Psoas muscle (tissue), 7 donors: ENCODE measurements at regions not wholly inside any gene's neighbourhood (a gene's known extent, or its start where the extent isn't known, plus 50 kb on each side); places are given as distances from the start of the nearest gene placed in this dataset.
A peak's percentile ranks its signal among the peaks of the same experiment; 100 is the strongest.

Source experiments
- ATAC-seq, 4 donors: fragments of 200-7000 bp; cut with Tn5 transposase; one replicate each; pipeline ENCODE4 v1.9.1; 2020; ENCODE audit warnings: moderate library complexity in 3 of 4, mild to moderate bottlenecking in 2 of 4
- DNase-seq, 2 donors: peaks; one replicate each; pipeline ENCODE4 v3.0.0-alpha.2; 2020
- H3K27ac ChIP-seq: fragments of 200-600 bp; one replicate; pipeline ENCODE4 v1.8.0; 2022
- H3K27me3 ChIP-seq, 3 donors: fragments of 200-600 bp in 1 of 3; one replicate each; pipeline versions ENCODE4 v1.6.1 to v1.8.0; 2013 to 2022; ENCODE audit warnings: low read length in 2 of 3, mild to moderate bottlenecking in 2 of 3, moderate library complexity in 1 of 3; ENCODE audit not compliant: insufficient read depth in 3 of 3
- H3K36me3 ChIP-seq, 2 donors: fragments of 200-600 bp in 1 of 2; one replicate each; pipeline versions ENCODE4 v1.6.1 to v1.8.0; 2013 to 2022; ENCODE audit warnings: low read depth in 1 of 2, mild to moderate bottlenecking in 1 of 2, moderate library complexity in 1 of 2; ENCODE audit not compliant: insufficient read depth in 1 of 2
- H3K4me1 ChIP-seq: fragments of 200-600 bp; one replicate; pipeline ENCODE4 v1.8.0; 2022
- H3K4me3 ChIP-seq: fragments of 200-600 bp; one replicate; pipeline ENCODE4 v1.8.0; 2022; ENCODE audit warnings: mild to moderate bottlenecking
- H3K9me3 ChIP-seq: fragments of 200-600 bp; one replicate; pipeline ENCODE4 v1.8.0; 2022
- CTCF ChIP-seq: fragments of 200-600 bp; IDR thresholded peaks from one replicate; pipeline ENCODE4 v1.8.0; 2022; ENCODE audit warnings: antibody characterized with exemption
- WGBS, 3 donors: extraction: QIAGEN DNeasy Blood & Tissue Kit; methylation state at CpG; one replicate each; pipeline versions ENCODE4 v1.1.6 to v1.1.7; 2013; 5-methylcytosine and 5-hydroxymethylcytosine counted together
- intact Hi-C, 2 donors: fragments of 100-400 bp; cut with DNase I; formaldehyde crosslinking; loops; one replicate each; pipeline versions ENCODE4 v1.11.0 to v1.14.2; 2022
- donor health status: healthy with polysubstance abuse.
- donor health status: DM: no; HTN: no; CAD: no; lungs with moderate emphysema.
- donor health status: Bipolar disorder and iron deficiency.
- donor health status: healthy.
- donor health status: DM: yes; HTN: yes; CAD: no.
- donor health status: DM: no; HTN: no; CAD: no.
- donor health status: DM: yes; HTN: yes; CAD: no.

GRCh38 chr7:67738958-67739357 lies 742.3 kb downstream of the TYW1 start:
- Histone ChIP-seq H3K27ac (peak overlapping the region; percentile 43), H3K9me3 (no peaks in the 10 kb centered on the region), H3K36me3 (no peaks in the 10 kb centered on the region), H3K4me1 (no peaks in the 10 kb centered on the region), H3K27me3 (no peaks in the 10 kb centered on the region), H3K4me3 (no peak overlapping the region)
- no peak for TF ChIP-seq CTCF
- intact Hi-C loops: no loop called here
- ATAC-seq: peak; percentile 90 to 96 (median 94)
- WGBS, 3 donors: 20 to 29% (median 23%) methylated on average over 6 of the region's 6 CpGs
- peak in 1 of 2 donors; percentile 21 for DNase-seq

DNA sequence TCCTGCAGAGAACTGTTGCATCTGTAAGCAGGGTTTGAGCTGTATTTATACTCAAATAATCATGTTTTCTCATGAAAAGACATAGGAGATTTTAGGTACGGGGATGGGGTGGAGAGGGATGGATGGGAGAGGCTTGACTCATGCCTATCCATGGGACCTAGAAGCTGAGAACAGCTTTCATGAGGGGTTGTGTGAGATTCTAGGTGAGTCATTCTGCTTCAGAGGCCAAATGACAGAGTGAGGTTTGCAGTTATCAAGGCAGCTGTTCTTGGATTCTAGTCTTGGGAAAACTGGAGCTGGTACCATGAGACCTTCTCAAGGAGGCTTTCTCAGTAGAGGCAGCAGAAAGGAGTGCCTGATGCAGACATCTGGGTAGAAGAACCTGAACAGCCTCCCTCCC lies 746.9 kb downstream of the TYW1 start:
- no peak overlapping the region for H3K27ac ChIP-seq
- no peak for ATAC-seq
- H3K36me3 ChIP-seq: no peaks in the 10 kb centered on the region
- DNase-seq: no peak
- TF ChIP-seq CTCF: no peak
- H3K27me3 ChIP-seq: no peaks in the 10 kb centered on the region
- 84 to 100% (median 91%) methylated on average over 1 of the region's 1 CpG for WGBS, 3 donors
- H3K4me3 ChIP-seq: no peak overlapping the region
- intact Hi-C loops: no loop called here
- no peaks in the 10 kb centered on the region for H3K9me3 ChIP-seq
- no peaks in the 10 kb centered on the region for H3K4me1 ChIP-seq

DNA sequence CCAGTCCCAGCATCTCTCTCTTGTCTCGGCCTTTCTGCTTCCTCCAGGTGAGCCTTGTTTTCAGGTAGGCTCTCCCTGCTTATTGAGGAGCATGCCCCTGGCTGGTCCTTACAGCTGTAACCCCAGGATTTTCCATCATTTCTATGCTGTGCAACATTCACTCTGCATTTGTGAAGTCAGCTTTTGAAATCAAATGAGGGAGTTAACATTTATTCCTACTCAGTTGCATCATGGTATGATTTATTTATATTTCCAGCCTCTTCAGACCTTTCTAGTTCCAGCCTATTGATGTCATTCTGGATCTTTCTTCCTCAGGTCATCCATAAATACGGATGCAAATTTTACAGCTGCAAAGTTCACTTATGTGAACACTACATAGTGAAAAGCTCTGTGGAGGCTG lies 755.6 kb downstream of the TYW1 start:
- WGBS, 3 donors: 82 to 88% (median 85%) methylated on average over 2 of the region's 2 CpGs
- DNase-seq: no peak
- no peaks in the 10 kb centered on the region for H3K27me3 ChIP-seq

DNA sequence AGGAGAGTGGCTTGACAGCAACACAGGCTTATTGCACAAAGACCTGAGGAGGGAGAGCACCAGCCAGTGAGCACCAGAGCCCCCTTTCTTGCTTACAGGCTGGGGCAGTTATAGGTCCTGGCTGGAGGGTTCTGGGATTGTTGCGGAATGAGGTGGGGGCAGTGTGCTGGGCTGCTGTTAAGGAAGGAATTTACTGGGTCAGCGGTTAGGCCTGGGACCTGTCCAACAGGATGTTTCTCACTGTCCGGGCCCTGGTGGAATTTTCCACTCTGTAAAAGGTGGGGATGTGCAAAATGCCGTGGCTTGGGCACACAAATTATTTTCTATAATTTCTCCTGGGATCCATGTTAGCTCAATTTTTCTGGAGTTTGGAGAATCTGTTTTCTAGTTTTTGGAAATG lies 757.3 kb downstream of the TYW1 start:
- Histone ChIP-seq H3K27ac (no peak overlapping the region), H3K9me3 (no peaks in the 10 kb centered on the region), H3K36me3 (no peaks in the 10 kb centered on the region), H3K4me3 (no peak overlapping the region), H3K27me3 (no peaks in the 10 kb centered on the region), H3K4me1 (no peaks in the 10 kb centered on the region)
- ATAC-seq (no peak), DNase-seq (no peak)
- intact Hi-C loops: no loop called here
- 39 to 49% (median 44%) methylated on average over 4 of the region's 4 CpGs for WGBS, 3 donors
- no peak for TF ChIP-seq CTCF

More for the DNA sequence above, 755.6 kb downstream of the TYW1 start:
- intact Hi-C loops: no loop called here
- no peak overlapping the region for H3K27ac ChIP-seq
- no peaks in the 10 kb centered on the region for H3K4me1 ChIP-seq
- TF ChIP-seq CTCF: no peak
- ATAC-seq: no peak
- H3K36me3 ChIP-seq: no peaks in the 10 kb centered on the region
- no peaks in the 10 kb centered on the region for H3K9me3 ChIP-seq
- no peak overlapping the region for H3K4me3 ChIP-seq

- 58 to 78% (median 68%) methylated on average over 2 of the region's 2 CpGs for WGBS, 3 donors
- H3K36me3 ChIP-seq: no peaks in the 10 kb centered on the region
- no peak for ATAC-seq
Observed at GRCh38 chr7:67754651-67755050, 758.0 kb downstream of the TYW1 start.

More at GRCh38 chr7:67754651-67755050, 758.0 kb downstream of the TYW1 start:
- intact Hi-C loops: no loop called here
- no peak for DNase-seq
- Histone ChIP-seq H3K9me3 (no peaks in the 10 kb centered on the region), H3K27me3 (no peaks in the 10 kb centered on the region), H3K27ac (no peak overlapping the region), H3K4me1 (no peaks in the 10 kb centered on the region), H3K4me3 (no peak overlapping the region)
- TF ChIP-seq CTCF: no peak
